ENCODE measurements at regions not wholly inside any gene's neighbourhood (a gene's known extent, or its start where the extent isn't known, plus 50 kb on each side); places are given as distances from the start of the nearest gene placed in this dataset.
"Not testable (repeated sequence)": the region's sequence is repeated elsewhere in the genome, so short reads cannot be mapped to it uniquely, and the experiment has no call there.

GRCh38 chr4:158122501-158122900, 50.3 kb downstream of the GASK1B start:
- intact Hi-C loops (cut with DNase I) = no loop called here
- no peak for DNase-seq

- intact Hi-C loops (cut with DNase I) = no loop called here
- DNase-seq = no peak
Measured at GRCh38 chr4:158121161-158121579, 51.7 kb downstream of the GASK1B start.

- intact Hi-C loops (cut with DNase I) = not testable (repeated sequence)
- DNase-seq = peak in 2 of 10 donors; percentile 8 to 10
Measured at GRCh38 chr4:158120645-158121151, 52.1 kb downstream of the GASK1B start.

- no peak for DNase-seq
- intact Hi-C loops (cut with DNase I) = no loop called here
Measured at GRCh38 chr4:158112611-158113010, 60.2 kb downstream of the GASK1B start.

- intact Hi-C loops (cut with DNase I) = no loop called here
- DNase-seq = no peak
Measured at GRCh38 chr4:158111241-158111640, 61.6 kb downstream of the GASK1B start.

GRCh38 chr4:158102904-158103303, 69.9 kb downstream of the GASK1B start:
- DNase-seq = peak in 1 of 10 donors; percentile 27
- intact Hi-C loops (cut with DNase I) = no loop called here

GRCh38 chr4:158099686-158100085, 73.1 kb downstream of the GASK1B start:
- intact Hi-C loops (cut with DNase I) = no loop called here
- DNase-seq = no peak

- no peak for DNase-seq
- intact Hi-C loops (cut with DNase I) = no loop called here
Measured at GRCh38 chr4:158098802-158099201, 74.0 kb downstream of the GASK1B start.

- intact Hi-C loops (cut with DNase I) = no loop called here
- no peak for DNase-seq
Measured at GRCh38 chr4:158094413-158095134, 78.3 kb downstream of the GASK1B start.

GRCh38 chr4:158090323-158090722, 82.5 kb downstream of the GASK1B start:
- intact Hi-C loops (cut with DNase I) = no loop called here
- DNase-seq = peak in 2 of 10 donors; percentile 7 to 10

- DNase-seq; intact Hi-C loops (cut with DNase I): not testable (repeated sequence)
Measured at GRCh38 chr4:158089897-158090296, 82.9 kb downstream of the GASK1B start.

GRCh38 chr4:158080354-158080753, 92.5 kb downstream of the GASK1B start:
- DNase-seq = no peak
- intact Hi-C loops (cut with DNase I) = no loop called here

GRCh38 chr4:158079661-158080060, 93.2 kb downstream of the GASK1B start:
- intact Hi-C loops (cut with DNase I) = no loop called here
- no peak for DNase-seq

- intact Hi-C loops (cut with DNase I) = no loop called here
- DNase-seq = no peak
Measured at GRCh38 chr4:158077835-158078234, 95.0 kb downstream of the GASK1B start.

- no peak for DNase-seq
Measured at GRCh38 chr4:158074851-158075250, 98.0 kb downstream of the GASK1B start.

GRCh38 chr4:158071931-158072330, 100.9 kb downstream of the GASK1B start:
- intact Hi-C loops (cut with DNase I) = no loop called here
- no peak for DNase-seq

More at GRCh38 chr4:158074851-158075250, 98.0 kb downstream of the GASK1B start:
- intact Hi-C loops (cut with DNase I) = no loop called here

- intact Hi-C loops (cut with DNase I) = no loop called here
- no peak for DNase-seq
Measured at GRCh38 chr4:158068068-158068467, 104.8 kb downstream of the GASK1B start.

- intact Hi-C loops (cut with DNase I) = no loop called here
- DNase-seq = no peak
Measured at GRCh38 chr4:158067646-158068045, 105.2 kb downstream of the GASK1B start.

GRCh38 chr4:158065603-158066002, 107.2 kb downstream of the GASK1B start:
- no peak for DNase-seq
- intact Hi-C loops (cut with DNase I) = no loop called here

- DNase-seq = no peak
- intact Hi-C loops (cut with DNase I) = no loop called here
Measured at GRCh38 chr4:158065176-158065575, 107.6 kb downstream of the GASK1B start.

- DNase-seq = no peak
- intact Hi-C loops (cut with DNase I) = no loop called here
Measured at GRCh38 chr4:158056689-158057245, 116.1 kb downstream of the GASK1B start.

GRCh38 chr4:158055668-158056067, 117.2 kb downstream of the GASK1B start:
- intact Hi-C loops (cut with DNase I) = no loop called here
- no peak for DNase-seq

Measured in posterior cingulate gyrus (tissue), 11 donors.